GM19463 (cell line): ENCODE measurements at regions not wholly inside any gene's neighbourhood (a gene's known extent, or its start where the extent isn't known, plus 50 kb on each side); places are given as distances from the start of the nearest gene placed in this dataset.
"Not testable (repeated sequence)": the region's sequence is repeated elsewhere in the genome, so short reads cannot be mapped to it uniquely, and the experiment has no call there.

Source experiments
- ATAC-seq: cut with Tn5 transposase; IDR thresholded peaks from one replicate; pipeline ENCODE4 v1.9.1; 2021; ENCODE audit warnings: mild to moderate bottlenecking, moderate library complexity; ENCODE audit not compliant: unreplicated experiment

DNA sequence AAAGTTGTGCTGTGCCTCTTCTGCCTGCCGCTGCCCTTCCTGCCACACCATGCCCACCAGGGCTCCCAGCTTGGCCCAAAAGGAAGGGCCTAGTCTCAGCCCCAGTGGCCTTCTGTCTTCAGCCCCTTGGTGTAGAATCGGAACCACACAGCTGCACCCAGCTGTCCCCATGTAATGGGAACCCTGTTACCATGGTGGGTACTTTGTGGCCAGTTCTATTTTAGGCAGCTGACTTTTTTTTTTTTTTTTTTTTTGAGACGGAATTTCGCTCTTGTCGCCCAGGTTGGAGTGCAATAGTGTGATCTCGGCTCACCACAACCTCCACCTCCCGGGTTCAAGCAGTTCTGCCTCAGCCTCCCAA, 163.3 kb upstream of the GSE1 start:
- no peak for ATAC-seq

DNA sequence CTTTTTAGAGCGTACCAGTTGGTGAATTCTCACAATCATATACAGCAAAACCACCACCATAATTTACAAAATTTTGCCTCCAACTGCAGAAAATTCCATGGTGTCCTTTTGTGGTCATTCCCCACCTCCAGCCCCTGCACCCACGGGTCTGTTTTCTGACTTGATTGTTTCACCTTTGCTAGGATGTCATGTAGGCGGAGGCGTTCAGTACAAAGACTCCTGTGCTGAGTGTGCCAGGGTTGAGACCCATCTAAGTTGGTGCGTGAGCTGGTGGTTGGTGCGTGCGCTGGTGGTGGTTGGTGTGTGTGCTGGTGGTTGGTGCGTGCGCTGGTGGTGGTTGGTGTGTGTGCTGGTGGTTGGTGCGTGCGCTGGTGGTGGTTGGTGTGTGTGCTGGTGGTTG, 162.0 kb upstream of the GSE1 start:
- not testable (repeated sequence) for ATAC-seq

DNA sequence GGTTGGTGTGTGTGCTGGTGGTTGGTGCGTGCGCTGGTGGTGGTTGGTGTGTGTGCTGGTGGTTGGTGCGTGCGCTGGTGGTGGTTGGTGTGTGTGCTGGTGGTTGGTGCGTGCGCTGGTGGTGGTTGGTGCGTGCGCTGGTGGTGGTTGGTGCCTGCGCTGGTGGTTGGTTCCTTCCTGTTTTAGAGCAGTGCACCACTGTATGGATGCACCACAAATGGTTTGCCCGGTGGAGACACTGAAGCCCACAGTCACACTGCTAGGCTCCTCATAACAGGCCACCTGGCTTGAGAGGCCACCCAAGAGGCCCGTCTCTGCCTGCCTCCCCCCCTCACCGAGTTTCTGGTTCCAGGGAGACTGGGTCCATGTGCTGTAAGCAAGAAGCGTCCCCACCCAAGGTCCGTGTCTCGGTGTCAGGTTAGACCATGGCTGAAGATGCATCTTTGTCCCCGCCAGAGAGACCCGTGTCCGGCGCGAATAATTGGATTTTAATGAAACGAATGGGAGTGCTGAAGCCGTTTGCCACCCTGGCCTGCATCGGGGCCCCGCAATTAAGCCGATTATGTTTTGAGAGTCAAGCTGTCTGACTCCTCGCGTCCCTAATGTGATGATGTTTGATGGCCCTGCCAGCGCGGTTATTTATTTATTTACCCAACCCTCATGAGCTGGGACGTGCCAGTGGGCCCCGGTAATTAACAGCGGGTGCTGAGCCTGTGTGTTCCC, 161.3 kb upstream of the GSE1 start:
- ATAC-seq, result no peak

DNA sequence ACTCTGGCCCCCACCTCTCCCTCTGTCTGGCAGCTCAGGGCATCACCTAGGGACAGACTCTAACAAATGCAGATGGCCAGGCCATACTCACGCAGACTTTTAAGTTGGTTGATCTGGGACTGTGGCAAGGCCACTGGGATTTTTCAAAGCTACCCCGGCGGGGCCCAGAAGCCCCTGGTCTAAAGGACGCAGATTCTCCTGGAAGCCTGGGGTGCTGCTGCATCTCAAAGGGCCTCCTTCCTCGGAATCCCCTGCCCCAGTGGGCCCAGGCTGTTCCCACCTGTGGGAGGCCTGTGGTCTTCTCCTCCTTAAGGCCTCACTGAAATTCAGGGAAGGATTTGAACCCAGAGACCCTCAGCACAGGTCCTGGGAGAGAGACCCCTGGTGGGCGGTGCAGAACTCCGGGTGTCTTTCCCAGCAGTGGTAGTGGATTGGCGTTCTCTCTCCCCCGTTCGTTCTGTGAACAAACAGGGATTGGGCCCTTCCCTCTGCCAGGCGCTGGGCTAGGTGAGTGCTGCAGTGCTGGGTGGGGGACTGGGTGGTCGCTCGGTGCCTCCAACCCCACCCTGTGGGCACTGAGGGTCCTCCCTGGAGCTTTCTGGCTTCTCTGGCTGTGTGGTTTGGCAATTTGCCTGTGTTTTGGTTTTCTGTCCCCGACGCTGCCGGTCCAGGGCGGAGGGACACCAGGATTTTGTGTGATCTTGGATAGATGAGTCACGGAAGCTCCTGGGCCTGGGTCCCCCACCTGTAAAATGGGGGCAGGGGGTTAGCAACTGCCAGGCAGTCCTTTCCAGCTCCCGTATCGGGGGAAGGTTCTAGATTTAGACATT, 160.5 kb upstream of the GSE1 start:
- ATAC-seq, result no peak

DNA sequence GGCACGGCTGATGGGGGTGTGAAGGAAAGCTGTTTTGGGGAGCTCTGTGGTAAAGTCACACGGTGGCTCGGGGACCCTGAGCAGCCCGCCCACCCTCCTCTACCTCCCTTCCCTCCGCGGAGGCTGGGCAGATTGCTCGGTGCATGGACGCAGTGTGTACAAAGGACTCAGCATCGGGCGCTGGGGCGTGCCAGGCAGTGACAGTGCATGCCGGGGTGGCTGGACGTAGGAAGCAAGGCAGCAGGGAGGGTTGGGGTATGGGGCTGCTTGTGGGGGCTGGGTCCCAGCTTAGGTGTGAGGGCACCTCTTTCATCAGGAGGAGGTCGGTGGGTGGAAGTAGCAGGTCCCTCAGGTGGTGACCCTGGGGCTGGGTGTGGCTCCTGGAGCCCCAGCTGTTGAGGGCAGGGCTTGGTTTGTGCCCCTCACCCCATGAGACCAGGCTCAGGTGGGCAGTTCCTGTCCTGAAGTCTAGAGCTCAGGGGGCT, 159.9 kb upstream of the GSE1 start:
- no peak for ATAC-seq

DNA sequence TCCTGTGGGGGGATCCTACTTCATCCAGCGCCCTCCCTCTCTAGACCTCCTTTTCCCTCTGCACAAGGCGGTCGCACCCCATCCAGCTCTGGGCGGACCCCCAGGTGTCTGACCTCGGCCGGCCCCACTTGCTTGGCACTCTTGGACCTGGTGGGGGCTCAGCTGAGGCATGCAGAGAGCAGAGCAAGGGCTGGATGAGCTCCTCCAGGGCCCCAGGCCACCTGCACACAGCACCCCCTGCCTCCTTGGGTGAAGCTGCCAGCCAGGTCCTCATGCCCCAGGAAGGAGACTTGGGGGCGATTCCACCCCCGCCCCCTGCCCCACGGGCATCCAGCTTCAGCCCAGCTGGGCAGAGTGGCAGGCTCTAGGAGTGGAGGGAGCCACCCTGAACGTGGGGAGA, 159.4 kb upstream of the GSE1 start:
- no peak for ATAC-seq

DNA sequence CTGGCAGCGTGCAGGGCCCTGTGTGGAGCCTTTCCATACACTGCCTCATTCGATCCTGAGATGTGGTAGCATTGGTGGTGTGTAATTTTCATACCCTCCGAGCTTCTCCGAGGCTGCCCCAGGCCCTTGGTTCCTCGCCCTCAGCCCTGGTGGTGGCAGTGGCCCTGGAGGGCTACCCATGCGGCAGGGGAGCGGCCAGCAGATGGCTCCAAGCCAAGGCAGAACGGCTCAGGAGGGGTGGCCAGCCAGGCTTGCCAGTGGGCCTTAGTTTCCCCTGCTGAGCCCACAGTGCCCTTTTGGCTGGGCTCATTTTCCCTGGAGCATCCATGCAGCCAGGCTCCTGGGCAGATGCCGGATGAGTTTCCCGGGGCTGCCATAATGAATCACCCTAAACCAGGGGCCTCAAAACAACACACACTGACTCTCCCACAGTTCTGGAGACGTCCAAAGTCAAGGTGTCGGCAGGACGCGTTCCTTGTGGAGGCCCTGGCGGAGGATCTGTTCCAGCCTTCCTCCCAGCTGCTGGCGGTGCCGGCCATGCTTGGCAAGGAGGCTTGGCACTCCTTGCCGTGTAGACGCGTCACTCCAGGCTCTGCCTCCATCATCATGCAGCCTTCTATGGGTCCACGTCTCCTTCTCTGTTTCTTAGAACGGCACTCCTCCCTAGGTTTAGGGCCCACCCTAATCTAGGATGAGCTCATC, 158.8 kb upstream of the GSE1 start:
- no peak for ATAC-seq

DNA sequence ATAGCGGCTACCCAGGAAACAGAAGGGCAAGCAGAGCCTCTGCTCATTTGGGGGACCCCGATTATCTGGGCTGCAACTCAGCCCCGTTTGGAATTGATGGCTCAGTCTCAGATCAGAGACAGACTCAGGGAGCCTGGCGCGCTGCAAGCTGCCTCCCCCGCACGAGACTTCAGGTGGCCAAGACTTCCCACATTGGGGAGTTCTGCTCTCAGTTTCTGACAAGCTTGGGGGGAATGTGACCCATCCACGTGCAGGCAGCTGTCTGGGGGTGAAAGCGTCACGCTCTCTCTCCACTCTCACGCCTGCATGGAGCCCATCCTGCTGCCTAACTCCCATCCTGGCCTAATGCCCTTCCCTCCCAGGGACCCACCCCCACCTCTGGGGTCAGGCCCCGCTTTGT, 157.6 kb upstream of the GSE1 start:
- ATAC-seq, result no peak

DNA sequence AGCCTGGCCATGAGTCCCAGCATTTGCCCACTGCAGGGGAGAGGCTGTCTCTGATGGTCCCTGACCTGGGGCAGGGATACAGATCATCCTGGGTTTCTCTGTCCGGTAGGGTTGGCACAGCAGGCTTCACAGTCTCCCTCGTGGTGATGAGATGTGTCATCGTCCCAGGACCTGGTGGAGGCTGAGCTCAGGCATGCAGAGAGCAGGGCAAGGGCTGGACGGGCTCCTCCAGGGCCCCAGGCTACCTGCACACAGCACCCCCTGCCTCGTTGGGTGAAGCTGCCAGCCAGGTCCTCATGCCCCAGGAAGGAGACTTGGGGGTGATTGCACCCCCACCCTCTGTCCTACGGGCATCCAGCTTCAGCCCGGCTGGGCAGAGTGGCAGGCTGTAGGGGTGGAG, 155.8 kb upstream of the GSE1 start:
- ATAC-seq, result no peak

DNA sequence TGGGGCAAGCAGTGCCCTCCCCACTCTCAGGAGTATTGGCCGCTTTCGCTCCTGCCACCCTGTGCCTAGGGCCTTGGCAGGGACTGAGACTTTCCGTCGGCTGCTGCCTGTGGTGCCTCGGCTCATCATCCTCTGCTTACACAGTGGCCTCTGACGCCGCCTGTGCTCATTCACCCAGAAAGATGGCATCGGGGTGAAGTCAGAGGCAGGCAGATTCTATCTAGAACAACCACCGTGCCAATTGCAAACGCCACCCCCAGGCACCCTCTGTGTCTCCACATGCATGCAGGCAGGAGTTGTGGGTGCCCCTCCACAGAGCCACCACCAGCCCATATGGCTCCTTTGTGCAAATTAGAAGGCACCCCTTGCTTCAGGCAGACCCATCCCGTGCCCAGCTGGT, 154.2 kb upstream of the GSE1 start:
- ATAC-seq, result no peak

DNA sequence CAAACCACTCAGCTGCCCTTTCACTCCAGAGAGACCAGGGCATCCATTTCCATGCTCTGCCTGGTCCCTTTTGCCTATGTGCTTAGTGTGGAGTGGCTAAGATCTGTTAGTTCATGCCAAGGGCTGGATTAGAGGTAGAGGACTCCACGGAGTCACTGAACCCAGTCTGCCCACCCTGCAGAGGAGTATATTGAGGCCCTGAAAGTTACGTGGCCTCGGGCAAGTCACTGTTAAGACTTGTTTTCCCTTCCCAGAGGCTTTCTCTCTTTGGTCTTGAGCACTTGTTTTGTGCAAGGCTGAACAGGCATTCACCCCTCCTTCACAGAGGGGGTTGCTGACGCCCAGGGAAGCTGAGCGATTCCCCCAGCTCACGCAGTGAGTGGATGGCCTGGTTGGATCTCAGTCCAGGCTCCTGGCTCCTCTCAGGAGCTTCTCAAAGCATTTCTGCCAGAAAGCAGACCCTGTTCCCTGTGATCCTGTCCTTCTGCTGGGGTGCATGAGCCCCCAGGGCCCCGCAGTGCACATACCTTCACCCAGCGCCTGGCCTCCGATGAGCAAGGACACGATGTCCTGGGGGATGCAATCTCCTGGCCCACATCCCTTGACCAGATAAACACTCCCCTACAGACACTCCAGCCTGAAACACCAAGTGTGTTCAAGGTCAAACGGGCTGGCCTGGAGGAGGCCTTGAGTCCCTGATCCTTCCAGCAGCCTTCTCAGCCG, 153.4 kb upstream of the GSE1 start:
- no peak for ATAC-seq

DNA sequence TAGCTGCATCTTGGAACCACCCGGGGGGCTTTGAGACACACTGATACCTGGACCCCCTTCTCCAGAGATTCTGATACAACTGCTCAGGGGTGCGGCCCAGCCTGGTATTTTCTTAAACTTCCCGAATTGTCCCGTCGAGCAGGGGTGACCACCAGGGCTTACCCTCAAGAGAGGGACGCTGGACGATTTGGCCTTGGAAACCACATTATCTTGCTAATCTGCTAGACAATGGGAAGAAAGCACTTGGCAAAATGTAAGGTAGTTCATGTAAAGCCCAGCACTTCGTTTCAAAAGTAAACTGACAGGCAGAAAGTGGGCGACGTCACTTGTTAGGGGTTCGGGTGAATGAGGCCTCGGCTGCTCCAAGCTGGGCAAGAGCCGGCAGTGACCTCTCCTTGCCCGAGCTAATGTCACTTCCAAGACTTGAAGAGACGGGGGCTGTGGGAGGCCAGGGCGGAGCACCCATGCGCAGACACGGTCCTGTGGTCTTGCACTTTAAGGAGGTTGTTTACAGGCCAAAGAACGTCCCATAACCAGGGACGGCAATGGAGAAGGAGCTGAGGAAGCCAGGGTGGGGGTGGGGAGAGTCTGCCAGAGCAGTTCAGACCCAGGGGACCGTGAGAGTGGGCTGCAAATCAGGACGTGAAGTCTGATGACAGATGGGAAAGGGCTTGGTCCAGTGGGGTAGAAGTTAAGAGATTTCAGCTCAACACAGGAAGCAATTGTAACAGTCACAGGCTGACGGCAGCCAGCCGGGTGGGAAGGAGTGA, 152.7 kb upstream of the GSE1 start:
- no peak for ATAC-seq

DNA sequence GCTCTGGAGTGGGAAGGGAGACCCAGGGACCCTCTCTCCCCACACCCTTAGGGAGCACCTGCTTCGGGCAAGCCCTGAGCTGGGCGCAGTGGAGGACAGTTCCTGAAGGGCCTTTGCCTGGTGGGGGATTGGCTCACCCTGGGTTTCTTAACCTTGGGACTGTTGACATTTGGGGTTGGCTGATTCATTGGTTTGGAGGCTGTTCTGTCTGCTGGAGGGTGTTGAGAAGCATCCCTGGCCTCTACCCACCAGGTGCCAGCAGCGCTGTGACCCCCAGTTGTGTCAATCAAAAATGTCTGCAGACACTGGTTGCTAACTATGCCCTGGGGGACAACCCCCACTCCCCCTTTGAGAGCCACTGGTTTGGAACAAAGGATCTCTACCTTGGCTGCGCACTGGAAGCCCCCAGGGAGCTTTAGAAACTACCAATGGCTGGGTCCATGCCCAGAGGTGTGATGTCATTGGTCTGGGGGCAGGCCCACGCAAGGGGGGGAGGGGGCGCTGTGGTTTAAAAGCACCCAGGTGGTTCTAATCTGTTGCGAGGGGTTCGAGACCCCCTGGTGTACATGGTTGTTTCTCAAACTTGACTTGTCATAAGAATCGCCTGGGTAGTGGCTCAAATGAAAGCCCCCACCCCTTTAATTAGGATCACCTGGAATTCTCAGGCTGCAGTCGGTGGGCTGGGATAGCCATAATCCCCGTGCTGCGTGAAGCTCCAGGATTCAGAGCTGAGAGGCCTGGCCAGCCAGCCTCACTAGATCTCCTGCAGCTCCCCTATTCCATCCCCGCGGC, 151.9 kb upstream of the GSE1 start:
- no peak for ATAC-seq

DNA sequence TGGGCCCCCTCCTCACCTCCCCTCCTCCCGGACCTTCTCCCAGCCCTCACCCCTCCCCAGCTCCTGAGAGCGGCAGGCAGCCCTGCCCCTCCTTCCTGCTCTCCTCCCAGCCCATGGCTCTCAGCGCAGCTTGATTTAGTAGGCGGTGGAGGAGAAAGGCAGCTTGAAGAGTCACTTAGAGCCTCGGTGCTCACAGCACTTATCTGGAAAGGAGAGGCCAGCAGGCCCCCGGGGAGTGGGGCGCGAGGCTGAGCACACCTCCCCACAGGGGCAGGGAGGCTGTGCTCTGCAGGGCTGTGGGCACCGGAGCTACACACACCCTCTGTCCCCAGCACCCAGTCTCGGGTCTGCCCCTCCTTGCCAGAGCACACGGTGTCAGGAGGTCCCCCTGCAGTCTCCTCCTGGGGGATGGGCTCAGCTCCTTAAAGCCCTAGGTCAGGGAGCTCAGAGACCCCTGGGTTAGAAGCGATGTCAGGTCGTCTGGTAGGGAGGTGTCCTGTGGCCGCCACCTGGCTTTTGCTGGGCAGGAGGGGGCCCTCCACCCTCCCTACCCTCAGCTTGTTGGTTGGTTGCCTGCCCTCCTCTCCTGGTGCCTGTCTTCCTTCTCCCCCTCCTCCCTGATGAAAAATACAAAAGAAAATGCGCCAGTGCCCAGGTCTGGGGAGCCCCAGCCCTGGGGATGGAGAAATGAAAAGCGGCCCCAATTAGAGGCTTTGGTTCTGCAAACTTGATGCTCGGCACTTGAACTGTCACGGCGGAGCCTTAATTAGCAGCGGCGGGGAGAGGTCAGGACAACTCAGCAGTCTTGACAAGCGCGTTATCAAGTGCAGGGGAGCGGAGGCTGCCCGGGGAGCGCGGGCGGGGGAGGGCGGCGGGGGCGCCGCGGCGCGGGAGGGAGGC, 151.1 kb upstream of the GSE1 start:
- ATAC-seq, result no peak

DNA sequence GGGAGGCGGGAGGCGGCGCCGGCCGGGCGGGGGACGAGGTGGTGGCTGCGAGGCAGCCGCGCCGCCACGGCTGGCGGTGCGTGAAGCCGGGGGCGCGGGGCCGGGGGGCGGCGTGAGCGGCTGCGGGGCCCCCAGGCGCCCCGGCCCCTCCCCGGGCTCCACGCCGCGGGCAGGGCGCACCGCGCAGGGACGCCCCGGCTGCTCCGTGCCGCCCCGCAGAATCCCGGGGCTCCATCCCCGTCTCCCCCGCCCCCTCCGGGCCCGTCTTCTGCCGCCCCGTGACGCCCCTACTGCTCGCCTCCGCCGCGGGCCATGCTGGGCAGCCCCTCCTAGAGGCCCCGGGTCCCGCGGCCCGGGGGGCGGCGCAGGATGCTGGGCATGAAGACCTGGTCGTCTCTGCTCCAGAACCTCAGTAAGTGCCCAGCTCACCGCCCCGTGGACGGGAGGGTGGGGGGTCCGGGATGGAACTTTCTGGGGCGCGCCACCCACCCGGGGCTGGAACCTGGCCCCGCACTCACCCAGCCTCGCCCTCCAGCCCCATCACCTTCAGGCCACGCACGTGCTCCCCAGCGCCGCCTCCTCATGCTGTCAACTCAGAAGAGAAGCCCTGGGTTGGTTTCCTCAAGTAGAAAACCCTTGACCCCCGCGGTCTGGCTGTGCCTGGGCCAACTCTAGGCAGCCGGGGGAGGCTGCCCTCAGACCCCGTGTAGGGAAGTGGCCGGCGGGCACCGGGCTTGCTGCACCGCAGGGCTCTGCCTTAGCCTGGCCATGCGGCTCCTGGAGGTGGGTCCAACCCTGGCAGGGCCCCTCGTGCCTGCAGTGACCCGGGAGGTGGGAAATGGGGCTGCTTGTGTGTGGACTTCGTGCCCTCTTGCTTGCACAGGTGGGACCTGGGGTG, 150.2 kb upstream of the GSE1 start:
- ATAC-seq, result no peak

DNA sequence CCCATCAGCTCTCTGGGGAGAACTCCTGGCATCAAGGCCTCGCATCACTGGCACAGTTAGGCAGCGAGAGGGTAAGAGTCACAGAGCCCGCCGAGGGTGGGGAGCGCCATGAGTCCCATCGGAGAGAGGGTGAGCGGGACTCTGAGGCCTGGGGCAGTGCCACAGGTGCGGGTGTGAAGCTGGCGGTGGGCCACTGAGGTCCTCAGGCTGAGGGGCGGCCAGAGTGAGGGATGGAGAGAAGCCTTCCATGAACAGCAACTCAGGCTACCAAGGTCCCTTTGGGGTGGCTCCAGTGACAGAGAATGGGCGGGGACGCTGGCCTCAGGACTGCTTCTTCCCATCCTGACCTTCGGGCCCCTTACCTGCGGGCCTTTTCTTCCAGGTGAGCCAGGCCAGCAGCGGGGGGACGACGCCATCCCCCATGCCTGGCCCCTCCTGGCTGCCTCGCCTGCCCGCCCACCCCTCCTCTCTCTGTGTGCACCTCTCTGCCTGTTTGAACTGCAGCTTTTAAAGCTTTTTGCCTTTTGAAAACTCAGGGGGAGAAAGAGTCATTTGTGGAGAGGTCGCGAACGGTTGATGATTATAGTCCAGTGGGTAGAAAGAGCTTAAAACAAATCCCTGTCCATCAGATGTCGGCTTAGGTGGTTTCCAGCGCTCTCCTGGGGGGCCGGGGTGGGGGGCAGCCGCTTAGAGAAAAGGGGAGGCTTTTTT, 149.3 kb upstream of the GSE1 start:
- ATAC-seq, result no peak
